Mammary epithelial cell (primary cell): ENCODE measurements at regions not wholly inside any gene's neighbourhood (a gene's known extent, or its start where the extent isn't known, plus 50 kb on each side); places are given as distances from the start of the nearest gene placed in this dataset.

Experiments
- CTCF ChIP-seq, 2 donors: IDR thresholded peaks in 1 of 2; conservative IDR thresholded peaks in 1 of 2; 2 replicates each; pipeline ENCODE4 v1.5.1; 2011 to 2012; ENCODE audit warnings: inconsistent platforms in 2 of 2, low read length in 2 of 2, mild to moderate bottlenecking in 2 of 2, control low read depth in 1 of 2, low read depth in 1 of 2; ENCODE audit not compliant: insufficient read depth in 1 of 2; ENCODE audit errors: extremely low read depth in 1 of 2
- EZH2 ChIP-seq: IDR thresholded peaks from 2 replicates; pipeline ENCODE4 v1.6.1; 2012; ENCODE audit warnings: low read length, inconsistent platforms, borderline replicate concordance

- TF ChIP-seq EZH2 = no peak
- TF ChIP-seq CTCF (conservative IDR thresholded peaks at IDR 0.05 in 1 of 2, IDR thresholded peaks at IDR 0.05 in 1 of 2; ENCODE audit: extremely low read depth in 1 of 2, insufficient read depth in 1 of 2, low read depth in 1 of 2, low read length in 2 of 2) = no peak
Measured at GRCh38 chr6:14221564-14222279, 104.2 kb downstream of the CD83 start.
